Caki2 (cell line): ENCODE measurements at regions not wholly inside any gene's neighbourhood (a gene's known extent, or its start where the extent isn't known, plus 50 kb on each side); places are given as distances from the start of the nearest gene placed in this dataset.

Source experiments
- DNase-seq: peaks from one replicate; pipeline ENCODE4 v3.0.0-alpha.2; 2015; ENCODE audit warnings: low read depth
- in situ Hi-C: cut with HindIII; loops from 2 replicates; pipeline ENCODE4 v1.10.0; 2016; ENCODE audit warnings: low sequenced_read_pairs, low pct_unique_long_range_greater_than_20kb, mixed read lengths

- DNase-seq, result no peak
- in situ Hi-C loops, result no loop called here
These were observed 305.7 kb downstream of the DYSF start for GRCh38 chr2:71759060-71759459.

DNA sequence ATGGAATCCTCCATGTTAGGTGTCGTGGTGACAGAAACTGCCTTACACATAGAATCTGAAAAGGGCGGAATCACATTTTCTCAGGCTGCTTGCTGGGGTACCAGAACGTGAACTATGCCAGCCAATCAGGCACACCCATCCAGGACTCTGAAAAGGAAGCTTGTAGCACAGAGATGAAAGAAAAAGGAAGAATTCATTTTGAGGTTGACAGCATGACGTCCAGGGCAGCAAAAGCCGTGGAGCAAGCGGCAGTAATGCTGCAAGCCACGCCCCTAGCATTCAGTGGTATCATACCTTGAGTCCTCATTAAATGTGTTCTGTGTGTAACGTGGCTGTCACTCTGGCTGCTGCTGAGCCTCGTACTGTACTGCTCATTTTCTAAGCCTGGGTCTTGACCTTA lies 304.0 kb downstream of the DYSF start:
- in situ Hi-C loops, result no loop called here
- DNase-seq, result no peak

- in situ Hi-C loops, result no loop called here
- no peak for DNase-seq
These were observed 303.0 kb downstream of the DYSF start for GRCh38 chr2:71756280-71756906.

- DNase-seq, result no peak
- in situ Hi-C loops, result no loop called here
These were observed 298.2 kb downstream of the DYSF start for GRCh38 chr2:71751590-71751989.

- DNase-seq, result peak; percentile 41
- in situ Hi-C loops, result no loop called here
These were observed 296.3 kb downstream of the DYSF start for GRCh38 chr2:71749671-71750101.

- peak; percentile 73 for DNase-seq
- in situ Hi-C loops, result no loop called here
These were observed 294.9 kb downstream of the DYSF start for GRCh38 chr2:71748227-71748626.

DNA sequence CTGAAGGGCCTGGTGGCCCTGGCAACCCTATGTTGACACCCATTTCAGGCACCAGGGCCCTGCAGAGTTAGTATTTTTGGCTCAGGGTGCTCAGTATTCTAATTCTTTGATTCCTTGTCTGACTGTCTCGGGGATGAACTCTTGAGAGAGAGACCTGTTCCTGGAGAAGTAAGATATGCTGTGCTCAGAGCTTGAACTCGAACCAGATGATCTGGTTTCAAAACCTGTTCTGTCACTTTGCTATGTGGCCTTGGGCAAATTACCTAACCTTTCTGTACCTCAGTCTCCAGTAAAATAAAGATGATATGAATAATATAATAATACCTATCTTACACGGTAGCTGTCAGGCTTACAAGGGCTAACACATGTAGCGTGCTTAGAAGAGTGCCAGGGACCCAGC lies 294.2 kb downstream of the DYSF start:
- in situ Hi-C loops, result no loop called here

DNA sequence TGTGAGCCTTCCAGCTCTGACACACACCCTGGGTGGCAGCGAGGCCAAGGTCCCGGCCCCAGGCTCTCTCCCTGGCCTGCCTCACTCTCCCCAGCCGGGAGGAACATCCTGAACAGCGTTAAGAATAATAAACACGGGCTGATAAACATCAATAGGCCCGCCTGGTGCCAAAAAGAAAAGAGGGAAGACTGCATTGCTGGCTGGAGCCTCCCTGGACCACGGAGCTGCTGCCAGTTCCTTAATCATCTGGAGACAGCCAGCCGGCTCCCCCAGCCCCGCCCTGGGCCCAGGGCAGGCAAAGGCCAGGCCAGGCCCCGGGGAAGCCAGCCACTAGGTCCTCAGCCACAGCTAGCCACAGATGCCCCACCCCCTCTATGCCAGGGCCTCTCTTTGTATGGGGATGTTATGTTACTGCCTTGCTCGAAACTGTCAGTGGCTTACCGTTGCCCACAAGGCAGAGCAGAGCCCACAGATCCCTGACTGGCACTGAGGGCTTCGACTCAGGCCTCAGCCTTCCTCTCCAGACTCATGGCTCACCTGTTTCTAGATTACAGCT lies 293.7 kb downstream of the DYSF start:
- in situ Hi-C loops, result no loop called here
- peak; percentile 70 for DNase-seq

More for the DNA sequence above, 294.2 kb downstream of the DYSF start:
- DNase-seq, result no peak

- DNase-seq, result no peak
- in situ Hi-C loops, result no loop called here
These were observed 291.4 kb downstream of the DYSF start for GRCh38 chr2:71744781-71745180.

DNA sequence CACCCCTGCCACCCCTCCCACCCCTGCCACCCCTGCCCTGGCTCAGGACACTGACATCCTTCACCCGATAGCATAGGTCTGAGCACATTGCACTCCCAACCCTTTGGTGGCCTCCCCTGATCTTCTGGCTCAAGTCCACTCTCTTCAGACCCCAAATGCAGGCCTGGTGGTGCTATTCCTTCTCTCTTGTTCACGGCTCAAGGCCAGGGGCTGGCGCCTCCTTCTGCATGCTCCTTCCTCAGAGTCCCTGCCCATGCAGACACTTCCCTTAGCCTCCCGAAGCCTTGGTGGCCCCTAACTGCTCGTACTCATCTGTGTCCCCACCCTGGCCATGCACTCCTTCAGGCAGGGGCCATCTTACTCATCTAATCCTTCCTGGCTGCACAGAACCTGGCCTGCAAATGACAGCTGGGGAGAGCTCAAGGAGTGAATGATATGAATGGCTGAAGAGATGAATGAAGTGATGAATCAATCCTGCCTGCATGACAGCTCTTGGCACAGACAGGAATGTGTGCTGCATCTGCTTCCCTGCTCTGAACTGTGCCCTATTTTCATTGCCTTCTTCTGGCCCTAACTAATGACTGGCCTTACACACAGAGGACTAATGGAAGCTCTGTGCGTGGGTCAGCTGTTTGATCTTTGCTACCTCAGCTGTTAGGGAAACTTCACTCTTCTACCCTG lies 290.8 kb downstream of the DYSF start:
- peak; percentile 58 for DNase-seq
- in situ Hi-C loops, result no loop called here

DNA sequence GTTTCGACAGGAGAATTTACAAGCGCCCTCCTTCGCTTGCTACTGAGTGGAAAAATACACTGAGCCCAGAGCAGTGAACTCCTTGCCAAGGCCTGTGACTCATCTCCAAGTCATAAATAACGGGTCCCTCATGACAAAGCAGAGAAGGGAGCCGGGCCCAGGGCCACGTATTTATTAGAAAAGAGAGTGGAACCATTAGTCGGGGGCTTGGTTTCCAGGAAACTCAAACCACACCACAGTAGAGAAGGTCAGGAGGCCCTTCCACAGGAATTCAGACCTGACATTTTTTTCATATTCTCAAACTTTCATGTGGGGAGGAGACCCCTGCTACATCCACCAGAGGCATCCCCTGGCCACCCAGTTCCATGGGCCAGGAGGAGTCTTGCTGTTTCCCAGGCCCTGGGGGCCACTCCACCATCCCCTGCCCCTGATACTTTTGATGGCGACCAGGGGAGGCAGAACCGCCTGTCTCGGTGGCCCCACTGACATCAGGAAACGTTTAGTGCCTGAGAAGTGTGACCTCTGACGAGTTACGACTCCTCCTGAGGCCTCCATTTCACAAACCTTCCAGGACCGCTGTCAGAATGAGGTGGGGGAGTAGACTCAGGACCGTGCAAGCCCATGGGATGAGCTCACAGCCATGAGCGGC lies 289.7 kb downstream of the DYSF start:
- in situ Hi-C loops, result no loop called here
- peak; percentile 88 for DNase-seq

- in situ Hi-C loops, result no loop called here
- no peak for DNase-seq
These were observed 283.6 kb downstream of the DYSF start for GRCh38 chr2:71736986-71737385.

DNA sequence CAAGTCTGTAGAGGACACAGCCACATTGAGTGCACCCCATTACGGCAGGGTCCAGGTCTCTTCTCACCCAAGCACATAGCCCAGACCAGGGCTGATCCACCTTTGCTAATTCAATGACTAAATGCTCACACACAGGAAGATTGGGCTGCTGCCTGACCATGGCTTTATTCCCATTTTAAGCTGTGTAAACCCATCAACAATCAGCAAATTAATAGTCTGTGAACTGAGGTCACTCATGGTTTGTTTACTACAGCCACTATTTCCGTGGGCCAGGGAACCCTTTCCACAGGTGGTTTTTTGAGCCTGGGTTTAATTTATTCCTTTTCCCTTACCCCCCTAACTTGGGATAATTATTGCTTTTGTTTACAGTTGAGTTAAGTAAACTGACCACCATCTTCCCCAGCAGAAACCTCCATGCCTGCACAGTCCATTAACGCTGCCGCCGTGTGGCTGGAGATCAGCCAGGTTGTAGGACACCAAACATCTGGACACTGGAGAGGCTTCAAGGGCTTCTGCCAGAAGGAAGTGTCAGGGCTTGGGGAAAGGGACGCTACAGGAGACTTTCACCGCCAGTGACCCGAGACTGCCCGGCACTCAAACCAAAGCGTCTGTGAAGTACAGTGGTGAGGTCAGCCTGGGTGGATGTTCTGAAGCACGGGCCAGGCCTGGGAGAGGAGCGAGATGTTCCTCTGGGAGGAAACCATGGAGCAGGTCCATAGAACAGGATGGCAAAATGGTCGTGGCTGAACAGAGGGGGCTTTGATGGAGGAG lies 282.9 kb downstream of the DYSF start:
- DNase-seq, result no peak
- in situ Hi-C loops, result no loop called here
